T-helper 2 cell treated with Interferon-gamma antibody and Interleukin-4, amounts not matched to agents 5 μg/mL and 100 μg/mL, for 36 hours (primary cell): ENCODE measurements at regions not wholly inside any gene's neighbourhood (a gene's known extent, or its start where the extent isn't known, plus 50 kb on each side); places are given as distances from the start of the nearest gene placed in this dataset.
A peak's percentile ranks its signal among the peaks of the same experiment; 100 is the strongest.

Experiments
- DNase-seq: peaks from one replicate; pipeline ENCODE4 v3.0.0; 2021; ENCODE audit warnings: low spot score
- H3K27ac Mint-ChIP-seq: one replicate; pipeline ENCODE4 v1.8.0; 2021; ENCODE audit warnings: mild to moderate bottlenecking, mixed read lengths
- H3K27me3 Mint-ChIP-seq: one replicate; pipeline ENCODE4 v1.8.0; 2021; ENCODE audit warnings: low read depth, mixed read lengths
- H3K36me3 Mint-ChIP-seq: one replicate; pipeline ENCODE4 v1.8.0; 2021; ENCODE audit warnings: low read depth, mixed read lengths
- H3K4me1 Mint-ChIP-seq: one replicate; pipeline ENCODE4 v1.8.0; 2021; ENCODE audit warnings: low read depth, mixed read lengths
- H3K4me3 Mint-ChIP-seq: one replicate; pipeline ENCODE4 v1.8.0; 2022; ENCODE audit warnings: mild to moderate bottlenecking, moderate library complexity, mixed read lengths
- H3K9me3 Mint-ChIP-seq: one replicate; pipeline ENCODE4 v1.8.0; 2021; ENCODE audit warnings: mixed read lengths

DNA sequence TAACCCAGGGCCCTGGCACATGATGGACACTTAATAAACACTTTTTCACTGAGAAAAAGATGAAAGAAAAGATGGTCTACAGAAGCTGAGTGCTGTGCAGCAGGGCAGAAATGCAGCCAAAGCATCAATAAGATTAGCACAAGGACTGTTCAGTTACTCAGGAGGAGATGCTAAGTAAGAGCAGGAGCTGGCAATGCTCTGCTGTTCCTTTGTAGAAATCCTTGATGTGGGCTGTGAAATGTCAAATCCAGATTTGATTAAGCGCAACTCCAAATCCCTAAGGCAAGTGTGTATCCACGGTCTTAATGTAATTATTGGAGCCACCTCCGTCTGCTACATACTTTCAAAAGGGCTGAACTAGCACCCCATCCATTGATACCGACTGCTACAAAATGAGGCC is 151.8 kb upstream of the BTG1 start:
- Mint-ChIP-seq H3K27ac (peak overlapping the region; percentile 87), H3K9me3 (peaks cover 10% of the 10 kb centered on the region), H3K27me3 (no peaks in the 10 kb centered on the region), H3K4me1 (peaks cover 24% of the 10 kb centered on the region), H3K4me3 (peak overlapping the region; percentile 61), H3K36me3 (peaks cover 13% of the 10 kb centered on the region)
- DNase-seq: no peak

DNA sequence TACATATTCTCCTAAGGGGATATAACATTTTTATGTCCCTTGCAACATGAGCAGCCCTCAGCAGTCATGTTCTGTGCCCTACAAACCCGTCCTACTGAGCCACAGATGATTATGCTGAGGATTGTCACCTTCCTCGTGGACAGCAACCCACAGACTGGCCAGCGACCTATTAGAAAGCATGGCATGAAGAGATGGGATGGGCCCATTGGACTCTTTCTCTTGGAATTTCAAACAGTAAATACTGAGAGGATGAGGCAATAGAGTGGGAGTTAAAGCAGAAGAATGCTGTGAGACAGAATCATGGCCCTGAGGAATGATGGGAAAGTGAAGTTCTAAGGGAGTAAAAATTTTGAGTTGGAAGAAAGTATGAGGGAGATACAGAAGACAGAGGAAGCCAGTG is 149.9 kb upstream of the BTG1 start:
- H3K36me3 Mint-ChIP-seq: peaks cover 13% of the 10 kb centered on the region
- H3K27ac Mint-ChIP-seq: no peak overlapping the region
- peaks cover 24% of the 10 kb centered on the region for H3K4me1 Mint-ChIP-seq

DNA sequence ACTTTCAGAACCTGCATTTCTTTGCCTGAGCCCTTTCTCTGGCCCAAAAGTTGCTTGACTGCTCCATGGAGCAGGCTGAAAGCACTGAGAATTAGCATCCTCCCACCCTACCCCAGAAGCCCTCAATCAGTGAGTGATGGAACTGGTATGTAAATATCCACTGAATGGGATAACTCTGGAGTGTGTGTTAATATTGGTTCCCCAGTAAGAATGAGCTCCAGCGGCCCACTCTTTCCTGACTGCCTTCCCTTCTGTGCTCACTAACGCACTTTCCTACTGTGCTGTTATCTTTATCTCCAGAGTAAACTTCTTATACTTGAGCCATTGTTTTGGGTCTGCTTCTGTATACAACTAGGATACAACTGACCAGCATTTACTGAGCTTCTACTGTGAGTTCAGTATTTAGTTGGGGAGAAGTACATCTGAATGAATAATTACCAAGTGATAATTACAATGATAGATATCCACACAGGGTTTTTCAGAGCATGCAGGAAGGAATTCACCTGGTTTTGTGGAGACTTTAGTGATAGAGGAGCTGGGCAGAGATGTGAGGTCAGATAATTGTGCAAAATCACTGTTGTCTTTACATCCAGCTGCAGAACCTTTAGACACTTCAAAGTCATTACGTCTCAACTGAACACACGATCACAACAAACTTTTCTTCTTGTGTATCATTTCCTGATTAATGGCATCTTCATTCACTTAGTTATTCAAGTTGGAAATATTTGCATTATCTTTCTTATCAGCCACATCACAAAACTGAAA is 149.2 kb upstream of the BTG1 start:
- Mint-ChIP-seq H3K27ac (no peak overlapping the region), H3K36me3 (peaks cover 13% of the 10 kb centered on the region), H3K4me3 (no peak overlapping the region), H3K27me3 (no peaks in the 10 kb centered on the region), H3K9me3 (peaks cover 10% of the 10 kb centered on the region), H3K4me1 (peaks cover 24% of the 10 kb centered on the region)
- no peak for DNase-seq

More for the DNA sequence above, 149.9 kb upstream of the BTG1 start:
- DNase-seq: no peak
- H3K27me3 Mint-ChIP-seq: no peaks in the 10 kb centered on the region
- peaks cover 10% of the 10 kb centered on the region for H3K9me3 Mint-ChIP-seq
- no peak overlapping the region for H3K4me3 Mint-ChIP-seq

GRCh38 chr12:92292016-92292415 is 146.4 kb upstream of the BTG1 start:
- Mint-ChIP-seq H3K9me3 (peaks cover 3% of the 10 kb centered on the region), H3K4me1 (peaks cover 13% of the 10 kb centered on the region), H3K27ac (no peak overlapping the region), H3K36me3 (peaks cover 2% of the 10 kb centered on the region), H3K27me3 (no peaks in the 10 kb centered on the region), H3K4me3 (no peak overlapping the region)
- no peak for DNase-seq

DNA sequence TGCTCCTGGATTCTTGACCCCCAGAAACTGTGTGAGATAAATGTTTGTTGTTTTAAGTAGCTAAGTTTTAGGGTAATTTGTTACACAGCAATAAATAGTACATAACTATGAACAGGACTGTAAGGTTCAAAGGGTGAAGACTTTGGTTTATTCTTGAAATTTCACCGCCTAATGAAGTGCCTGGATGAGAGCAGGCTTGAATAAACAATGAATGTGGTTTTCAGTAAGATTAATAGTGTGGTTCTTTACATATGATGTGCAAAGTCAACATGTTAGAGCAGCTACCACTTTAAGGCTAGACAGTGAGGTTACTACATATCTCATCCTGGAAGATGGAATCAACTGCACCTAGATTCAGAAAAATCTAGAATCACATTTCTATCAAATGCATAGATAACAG is 145.2 kb upstream of the BTG1 start:
- Mint-ChIP-seq H3K27ac (no peak overlapping the region), H3K4me3 (no peak overlapping the region), H3K36me3 (no peaks in the 10 kb centered on the region), H3K27me3 (no peaks in the 10 kb centered on the region), H3K9me3 (no peaks in the 10 kb centered on the region), H3K4me1 (peaks cover 9% of the 10 kb centered on the region)
- DNase-seq: no peak

- Mint-ChIP-seq H3K36me3 (no peaks in the 10 kb centered on the region), H3K4me1 (peaks cover 7% of the 10 kb centered on the region), H3K27me3 (no peaks in the 10 kb centered on the region), H3K9me3 (no peaks in the 10 kb centered on the region), H3K4me3 (no peak overlapping the region), H3K27ac (no peak overlapping the region)
- DNase-seq: no peak
Measured at GRCh38 chr12:92290350-92290695, 144.7 kb upstream of the BTG1 start.

DNA sequence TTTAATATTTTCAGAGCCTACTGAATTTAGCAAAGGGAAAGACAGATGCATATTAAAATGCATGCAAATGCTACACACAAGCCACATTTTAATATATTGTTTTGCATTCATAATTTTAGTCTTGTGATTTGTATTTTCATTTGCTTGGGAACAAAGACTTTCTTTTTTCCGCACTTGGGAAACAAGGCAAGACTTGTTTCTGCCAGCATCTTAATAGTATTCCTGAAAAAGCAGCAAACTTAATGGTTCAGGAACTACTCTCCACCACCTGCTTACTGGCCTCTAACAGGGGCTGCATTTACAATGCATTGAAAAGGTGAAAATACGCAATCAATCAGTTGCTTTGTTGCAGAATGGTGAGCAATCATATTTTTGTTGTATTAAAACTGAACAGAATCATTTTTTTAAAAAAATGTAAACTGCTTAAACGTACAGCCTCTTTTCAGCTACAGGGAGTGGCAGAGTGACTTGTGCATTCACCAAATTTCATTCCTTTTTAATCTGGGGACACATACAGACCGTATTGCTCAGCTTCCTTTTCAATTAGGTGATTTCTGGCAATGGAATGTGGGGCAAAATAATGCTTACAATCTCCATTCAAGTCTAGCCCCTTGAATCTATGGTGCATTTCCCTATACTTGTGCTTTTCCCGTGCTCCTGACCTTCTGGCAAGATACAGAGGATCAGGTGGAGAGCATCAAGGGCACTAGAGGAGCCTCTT is 144.1 kb upstream of the BTG1 start:
- no peak overlapping the region for H3K4me3 Mint-ChIP-seq

GRCh38 chr12:92288561-92288960 is 142.9 kb upstream of the BTG1 start:
- DNase-seq: no peak
- Mint-ChIP-seq H3K4me1 (peaks cover 3% of the 10 kb centered on the region), H3K27ac (no peak overlapping the region), H3K27me3 (no peaks in the 10 kb centered on the region), H3K36me3 (no peaks in the 10 kb centered on the region), H3K4me3 (no peak overlapping the region), H3K9me3 (no peaks in the 10 kb centered on the region)

More for the DNA sequence above, 144.1 kb upstream of the BTG1 start:
- peaks cover 3% of the 10 kb centered on the region for H3K4me1 Mint-ChIP-seq
- no peak overlapping the region for H3K27ac Mint-ChIP-seq
- H3K36me3 Mint-ChIP-seq: no peaks in the 10 kb centered on the region
- H3K9me3 Mint-ChIP-seq: no peaks in the 10 kb centered on the region
- DNase-seq: no peak
- H3K27me3 Mint-ChIP-seq: no peaks in the 10 kb centered on the region

DNA sequence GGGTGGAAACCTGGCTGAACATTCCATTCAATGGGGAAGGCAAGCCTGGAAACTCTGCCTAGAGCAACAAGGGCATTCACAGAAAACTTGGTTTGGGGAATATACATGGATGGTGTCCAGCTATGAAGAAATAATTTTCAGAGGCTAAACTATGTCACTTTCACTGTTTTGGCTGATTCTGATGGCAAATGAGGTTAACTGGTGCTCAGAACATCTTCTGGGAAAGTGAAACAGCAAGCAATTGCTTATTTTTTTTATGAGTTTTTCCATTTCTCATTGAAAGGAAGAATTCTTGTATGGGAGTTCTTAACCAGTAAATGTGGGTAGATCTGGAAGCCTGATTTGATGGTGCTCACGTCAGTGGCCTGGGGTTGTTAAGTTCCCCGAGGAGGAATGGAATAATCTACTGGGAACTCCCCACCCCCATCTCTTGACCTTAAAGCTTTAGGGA is 132.8 kb upstream of the BTG1 start:
- H3K27me3 Mint-ChIP-seq: no peaks in the 10 kb centered on the region
- no peak for DNase-seq

GRCh38 chr12:92277795-92278194 is 132.1 kb upstream of the BTG1 start:
- peaks cover 4% of the 10 kb centered on the region for H3K4me1 Mint-ChIP-seq
- no peak overlapping the region for H3K27ac Mint-ChIP-seq
- H3K9me3 Mint-ChIP-seq: no peaks in the 10 kb centered on the region
- H3K27me3 Mint-ChIP-seq: no peaks in the 10 kb centered on the region
- peaks cover 1% of the 10 kb centered on the region for H3K36me3 Mint-ChIP-seq
- no peak overlapping the region for H3K4me3 Mint-ChIP-seq
- no peak for DNase-seq

More for the DNA sequence above, 132.8 kb upstream of the BTG1 start:
- H3K4me3 Mint-ChIP-seq: no peak overlapping the region
- no peaks in the 10 kb centered on the region for H3K9me3 Mint-ChIP-seq
- no peak overlapping the region for H3K27ac Mint-ChIP-seq
- peaks cover 4% of the 10 kb centered on the region for H3K4me1 Mint-ChIP-seq
- peaks cover 1% of the 10 kb centered on the region for H3K36me3 Mint-ChIP-seq

DNA sequence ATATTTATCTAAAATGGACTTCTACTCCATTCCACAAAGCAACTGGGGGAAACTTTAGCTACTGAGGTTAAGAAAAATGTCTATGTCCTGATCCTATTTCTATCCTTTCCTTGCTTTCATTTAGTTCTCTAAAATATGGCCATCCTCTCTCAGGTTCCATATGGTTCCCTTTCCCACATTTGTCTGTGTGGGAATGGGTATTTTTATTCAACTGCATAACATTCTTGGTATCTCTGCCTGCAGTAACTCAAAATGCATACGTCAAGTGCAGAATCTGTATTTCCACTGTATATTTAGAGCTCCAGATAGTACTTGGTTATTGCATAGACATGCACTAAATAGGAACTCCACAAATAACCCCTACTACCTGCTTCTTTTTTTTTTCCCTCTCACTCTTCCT is 130.6 kb upstream of the BTG1 start:
- Mint-ChIP-seq H3K36me3 (peaks cover 1% of the 10 kb centered on the region), H3K27me3 (no peaks in the 10 kb centered on the region), H3K9me3 (no peaks in the 10 kb centered on the region), H3K4me3 (no peak overlapping the region), H3K27ac (no peak overlapping the region), H3K4me1 (peaks cover 4% of the 10 kb centered on the region)
- DNase-seq: no peak

DNA sequence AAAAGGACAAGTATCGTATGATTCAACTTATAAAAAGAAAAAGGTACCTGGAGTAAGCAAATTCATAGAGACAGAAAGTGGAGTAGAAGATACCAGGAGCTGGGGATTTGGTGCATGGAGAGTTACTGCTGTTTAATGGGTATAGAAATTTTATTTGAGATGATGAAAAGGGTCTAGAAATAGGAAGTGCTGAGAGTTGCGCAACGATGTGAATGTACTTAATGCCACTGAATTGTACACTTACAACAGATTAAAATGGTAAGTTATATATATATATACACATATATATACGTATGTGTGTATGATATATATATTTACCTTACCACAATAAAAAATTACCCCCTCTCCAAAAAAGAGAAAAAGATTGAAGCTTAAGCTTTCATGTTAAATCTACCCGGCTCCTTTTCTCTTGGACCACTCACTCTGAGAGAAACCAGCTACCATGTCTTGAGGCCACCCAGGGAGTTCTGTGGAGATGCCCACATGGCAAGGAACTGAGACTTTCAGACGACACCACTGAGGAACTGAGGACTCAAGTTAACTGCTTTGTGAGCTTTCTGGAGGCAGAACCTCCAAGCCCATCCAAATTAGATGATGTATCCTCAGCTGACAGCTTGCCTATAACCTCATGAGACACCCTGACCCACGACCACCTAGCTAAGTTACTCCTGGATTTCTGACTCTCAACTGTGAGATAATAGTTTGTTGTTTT is 130.0 kb upstream of the BTG1 start:
- DNase-seq: no peak
- H3K9me3 Mint-ChIP-seq: no peaks in the 10 kb centered on the region
- no peak overlapping the region for H3K4me3 Mint-ChIP-seq
- no peak overlapping the region for H3K27ac Mint-ChIP-seq
- H3K4me1 Mint-ChIP-seq: peaks cover 4% of the 10 kb centered on the region
- peaks cover 1% of the 10 kb centered on the region for H3K36me3 Mint-ChIP-seq
- H3K27me3 Mint-ChIP-seq: no peaks in the 10 kb centered on the region

DNA sequence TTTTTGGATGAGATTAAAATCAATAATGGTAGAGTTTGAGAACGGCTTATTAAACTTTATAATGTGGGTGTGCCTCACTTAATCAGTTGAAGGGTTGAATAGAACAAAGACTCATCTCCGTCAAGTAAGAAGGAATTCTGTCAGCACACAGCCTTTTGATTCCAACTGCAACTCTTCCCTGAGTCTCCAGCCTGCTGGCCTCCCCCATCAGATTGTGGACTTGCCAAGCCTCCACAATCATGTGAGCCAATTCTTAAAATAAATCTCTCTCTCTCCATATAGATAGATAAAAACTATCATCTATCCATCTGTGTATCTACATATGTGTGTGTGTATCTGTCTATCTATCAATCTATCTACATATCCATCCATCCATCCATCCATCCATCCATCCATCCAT is 127.4 kb upstream of the BTG1 start:
- peaks cover 5% of the 10 kb centered on the region for H3K4me1 Mint-ChIP-seq
- H3K27me3 Mint-ChIP-seq: no peaks in the 10 kb centered on the region
- peaks cover 1% of the 10 kb centered on the region for H3K36me3 Mint-ChIP-seq
- no peak overlapping the region for H3K4me3 Mint-ChIP-seq
- H3K27ac Mint-ChIP-seq: no peak overlapping the region
- no peaks in the 10 kb centered on the region for H3K9me3 Mint-ChIP-seq
- no peak for DNase-seq
